Neural cell (in vitro differentiated cells): ENCODE measurements at regions not wholly inside any gene's neighbourhood (a gene's known extent, or its start where the extent isn't known, plus 50 kb on each side); places are given as distances from the start of the nearest gene placed in this dataset.
A peak's percentile ranks its signal among the peaks of the same experiment; 100 is the strongest.

Experiments used
- H2AFZ ChIP-seq: fragments of 200-600, 300-800 bp; sonication (generic), shearing (Covaris generic); 2 replicates; pipeline ENCODE4 v1.6.0; 2014; ENCODE audit warnings: low read depth, mild to moderate bottlenecking, antibody characterized with exemption, low read length, moderate library complexity
- H3F3A ChIP-seq: fragments of 200-600 bp; shearing (Covaris generic); 2 replicates; pipeline ENCODE4 v1.6.1; 2016; ENCODE audit warnings: mild to moderate bottlenecking, moderate library complexity, mixed read lengths, antibody characterized with exemption, low read length; ENCODE audit not compliant: insufficient read depth, poor library complexity, severe bottlenecking
- H3K27ac ChIP-seq: fragments of 200-600, 300-800 bp; sonication (generic), shearing (Covaris generic); 2 replicates; pipeline ENCODE4 v1.5.1; 2014; ENCODE audit warnings: mild to moderate bottlenecking, low read length, moderate library complexity
- H3K27me3 ChIP-seq: fragments of 300-800, 200-600 bp; sonication (generic), shearing (Covaris generic); 2 replicates; pipeline ENCODE4 v1.6.0; 2014; ENCODE audit warnings: mild to moderate bottlenecking, low read depth, low read length, moderate library complexity; ENCODE audit not compliant: insufficient read depth
- H3K36me3 ChIP-seq: fragments of 300-800, 200-600 bp; sonication (generic), shearing (Covaris generic); 2 replicates; pipeline ENCODE4 v1.5.1; 2014; ENCODE audit warnings: mild to moderate bottlenecking, antibody characterized with exemption, low read length, moderate library complexity; ENCODE audit not compliant: insufficient read depth
- H3K4me2 ChIP-seq: fragments of 300-800, 200-600 bp; sonication (generic), shearing (Covaris generic); 2 replicates; pipeline ENCODE4 v1.6.0; 2014; ENCODE audit warnings: mild to moderate bottlenecking, low read length
- H3K4me3 ChIP-seq: fragments of 300-800, 200-600 bp; sonication (generic), shearing (Covaris generic); 2 replicates; pipeline ENCODE4 v1.5.1; 2014; ENCODE audit warnings: mild to moderate bottlenecking, low read length, moderate library complexity
- H3K79me2 ChIP-seq: fragments of 200-600 bp; shearing (Covaris generic); replicated peaks from 2 replicates; pipeline ENCODE4 v1.6.0; 2014; ENCODE audit warnings: mild to moderate bottlenecking, low read length, moderate library complexity; ENCODE audit not compliant: insufficient read depth
- H3K9ac ChIP-seq: fragments of 300-800, 200-600 bp; sonication (generic), shearing (Covaris generic); 2 replicates; pipeline ENCODE4 v1.6.1; 2016; ENCODE audit warnings: mild to moderate bottlenecking, low read length, mixed read lengths
- H3K9me2 ChIP-seq: fragments of 200-600 bp; shearing (Covaris generic); 2 replicates; pipeline ENCODE4 v1.6.1; 2016; ENCODE audit warnings: mild to moderate bottlenecking, low read length, mixed read lengths; ENCODE audit not compliant: insufficient read depth
- H3K9me3 ChIP-seq: fragments of 200-600, 300-800 bp; sonication (generic), shearing (Covaris generic); 2 replicates; pipeline ENCODE4 v1.6.1; 2016; ENCODE audit warnings: mild to moderate bottlenecking, mixed run types, low read length, moderate library complexity, mixed read lengths
- H4K20me1 ChIP-seq: fragments of 200-600 bp; shearing (Covaris generic); 2 replicates; pipeline ENCODE4 v1.6.1; 2016; ENCODE audit warnings: mild to moderate bottlenecking, mixed run types; ENCODE audit not compliant: insufficient read depth
- EP300 ChIP-seq: fragments of 450-650 bp; conservative IDR thresholded peaks from 2 replicates; pipeline ENCODE4 v1.6.1; 2014; ENCODE audit warnings: antibody characterized with exemption, mild to moderate bottlenecking, moderate library complexity; ENCODE audit not compliant: poor library complexity, severe bottlenecking
- EZH2 ChIP-seq: fragments of 200-600, 300-800 bp; shearing (Covaris generic), sonication (generic); IDR thresholded peaks from 2 replicates; pipeline ENCODE4 v1.6.1; 2014; ENCODE audit warnings: antibody characterized with exemption, low read length, borderline replicate concordance, mild to moderate bottlenecking; ENCODE audit not compliant: insufficient read depth, poor library complexity, severe bottlenecking
- MXI1 ChIP-seq: fragments of 450-650 bp; conservative IDR thresholded peaks from 2 replicates; pipeline ENCODE4 v1.6.1; 2014; ENCODE audit warnings: antibody characterized with exemption, mild to moderate bottlenecking; ENCODE audit not compliant: poor library complexity, severe bottlenecking
- POLR2AphosphoS5 ChIP-seq: IDR thresholded peaks from 2 replicates; pipeline ENCODE4 v1.6.1; 2012
- RAD21 ChIP-seq: fragments of 450-650 bp; conservative IDR thresholded peaks from 2 replicates; pipeline ENCODE4 v1.6.1; 2014; ENCODE audit warnings: antibody characterized with exemption, mild to moderate bottlenecking, moderate library complexity
- SMC3 ChIP-seq: fragments of 450-650 bp; conservative IDR thresholded peaks from 2 replicates; pipeline ENCODE4 v1.6.1; 2014; ENCODE audit warnings: antibody characterized with exemption, mild to moderate bottlenecking, moderate library complexity; ENCODE audit not compliant: poor library complexity
- TAF1 ChIP-seq: IDR thresholded peaks from 2 replicates; pipeline ENCODE4 v1.6.1; 2012; ENCODE audit warnings: low read depth
- TF ChIP-seq, protein P1 (sequence below): IDR thresholded peaks from 2 replicates; pipeline ENCODE4 v1.6.1; 2012; ENCODE audit warnings: borderline replicate concordance
- TF ChIP-seq, protein P2 (sequence below): fragments of 450-650 bp; IDR thresholded peaks from 2 replicates; pipeline ENCODE4 v1.5.1; 2014; ENCODE audit warnings: antibody characterized with exemption, mild to moderate bottlenecking, moderate library complexity; ENCODE audit not compliant: poor library complexity, severe bottlenecking

DNA sequence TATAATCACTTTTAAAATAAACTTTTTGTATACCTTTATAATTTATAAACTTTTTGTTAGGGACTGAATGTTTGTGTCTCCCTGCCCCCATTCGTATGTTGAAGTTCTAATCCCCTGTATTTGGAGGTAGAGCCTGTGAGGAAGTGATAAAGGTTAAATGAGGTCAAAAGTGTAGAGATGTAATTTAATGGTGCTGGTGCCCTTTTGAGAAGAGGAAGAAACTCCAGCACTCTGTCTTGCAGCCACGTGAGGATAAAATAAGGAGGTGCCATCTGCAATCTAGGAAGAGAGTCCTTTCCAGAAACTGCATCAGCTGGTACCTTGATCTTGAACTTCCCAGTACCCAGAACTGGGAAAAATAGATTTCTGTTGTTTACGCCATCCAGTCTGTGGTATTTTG lies 106.1 kb upstream of the RGMA start:
- Histone ChIP-seq H3K9me2 (no peaks in the 10 kb centered on the region), H3K27ac (no peak overlapping the region), H3K4me3 (no peak overlapping the region), H3K9ac (no peak overlapping the region), H3K36me3 (no peaks in the 10 kb centered on the region), H2AFZ (no peak overlapping the region), H4K20me1 (no peaks in the 10 kb centered on the region), H3K9me3 (no peaks in the 10 kb centered on the region), H3F3A (no peaks in the 10 kb centered on the region), H3K79me2 (no peaks in the 10 kb centered on the region), H3K27me3 (no peaks in the 10 kb centered on the region), H3K4me2 (no peak overlapping the region)
- TF ChIP-seq MXI1 = no peak
- no peak for TF ChIP-seq SMC3
- no peak for TF ChIP-seq TAF1

DNA sequence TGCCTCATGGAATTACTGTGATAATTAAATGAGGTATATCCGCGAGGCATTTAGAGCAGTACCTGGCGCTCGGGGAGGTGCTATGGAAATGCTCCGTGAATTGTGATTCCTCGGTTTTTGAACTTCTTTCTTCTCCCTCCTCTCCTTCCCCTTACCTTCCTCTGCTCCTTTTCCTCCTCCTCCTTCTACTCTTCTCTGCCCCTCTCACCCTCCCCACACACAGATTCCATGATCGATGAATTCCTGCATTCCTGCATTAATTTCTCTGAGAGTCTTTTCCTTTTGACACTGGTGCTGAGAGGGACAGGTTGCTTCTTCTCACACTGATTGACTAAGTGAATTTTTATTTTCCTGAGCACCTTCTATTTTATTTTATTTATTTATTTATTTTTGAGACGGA lies 101.2 kb upstream of the RGMA start:
- no peaks in the 10 kb centered on the region for H3F3A ChIP-seq
- H4K20me1 ChIP-seq = no peaks in the 10 kb centered on the region
- no peak overlapping the region for H2AFZ ChIP-seq
- H3K9ac ChIP-seq = no peak overlapping the region
- no peaks in the 10 kb centered on the region for H3K79me2 ChIP-seq
- H3K27ac ChIP-seq = no peak overlapping the region
- H3K9me3 ChIP-seq = no peaks in the 10 kb centered on the region
- no peak overlapping the region for H3K4me2 ChIP-seq
- no peaks in the 10 kb centered on the region for H3K36me3 ChIP-seq
- H3K27me3 ChIP-seq = no peaks in the 10 kb centered on the region
- TF ChIP-seq, protein P1, sequence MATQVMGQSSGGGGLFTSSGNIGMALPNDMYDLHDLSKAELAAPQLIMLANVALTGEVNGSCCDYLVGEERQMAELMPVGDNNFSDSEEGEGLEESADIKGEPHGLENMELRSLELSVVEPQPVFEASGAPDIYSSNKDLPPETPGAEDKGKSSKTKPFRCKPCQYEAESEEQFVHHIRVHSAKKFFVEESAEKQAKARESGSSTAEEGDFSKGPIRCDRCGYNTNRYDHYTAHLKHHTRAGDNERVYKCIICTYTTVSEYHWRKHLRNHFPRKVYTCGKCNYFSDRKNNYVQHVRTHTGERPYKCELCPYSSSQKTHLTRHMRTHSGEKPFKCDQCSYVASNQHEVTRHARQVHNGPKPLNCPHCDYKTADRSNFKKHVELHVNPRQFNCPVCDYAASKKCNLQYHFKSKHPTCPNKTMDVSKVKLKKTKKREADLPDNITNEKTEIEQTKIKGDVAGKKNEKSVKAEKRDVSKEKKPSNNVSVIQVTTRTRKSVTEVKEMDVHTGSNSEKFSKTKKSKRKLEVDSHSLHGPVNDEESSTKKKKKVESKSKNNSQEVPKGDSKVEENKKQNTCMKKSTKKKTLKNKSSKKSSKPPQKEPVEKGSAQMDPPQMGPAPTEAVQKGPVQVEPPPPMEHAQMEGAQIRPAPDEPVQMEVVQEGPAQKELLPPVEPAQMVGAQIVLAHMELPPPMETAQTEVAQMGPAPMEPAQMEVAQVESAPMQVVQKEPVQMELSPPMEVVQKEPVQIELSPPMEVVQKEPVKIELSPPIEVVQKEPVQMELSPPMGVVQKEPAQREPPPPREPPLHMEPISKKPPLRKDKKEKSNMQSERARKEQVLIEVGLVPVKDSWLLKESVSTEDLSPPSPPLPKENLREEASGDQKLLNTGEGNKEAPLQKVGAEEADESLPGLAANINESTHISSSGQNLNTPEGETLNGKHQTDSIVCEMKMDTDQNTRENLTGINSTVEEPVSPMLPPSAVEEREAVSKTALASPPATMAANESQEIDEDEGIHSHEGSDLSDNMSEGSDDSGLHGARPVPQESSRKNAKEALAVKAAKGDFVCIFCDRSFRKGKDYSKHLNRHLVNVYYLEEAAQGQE = no peak
- no peak for TF ChIP-seq MXI1
- TF ChIP-seq, protein P2, sequence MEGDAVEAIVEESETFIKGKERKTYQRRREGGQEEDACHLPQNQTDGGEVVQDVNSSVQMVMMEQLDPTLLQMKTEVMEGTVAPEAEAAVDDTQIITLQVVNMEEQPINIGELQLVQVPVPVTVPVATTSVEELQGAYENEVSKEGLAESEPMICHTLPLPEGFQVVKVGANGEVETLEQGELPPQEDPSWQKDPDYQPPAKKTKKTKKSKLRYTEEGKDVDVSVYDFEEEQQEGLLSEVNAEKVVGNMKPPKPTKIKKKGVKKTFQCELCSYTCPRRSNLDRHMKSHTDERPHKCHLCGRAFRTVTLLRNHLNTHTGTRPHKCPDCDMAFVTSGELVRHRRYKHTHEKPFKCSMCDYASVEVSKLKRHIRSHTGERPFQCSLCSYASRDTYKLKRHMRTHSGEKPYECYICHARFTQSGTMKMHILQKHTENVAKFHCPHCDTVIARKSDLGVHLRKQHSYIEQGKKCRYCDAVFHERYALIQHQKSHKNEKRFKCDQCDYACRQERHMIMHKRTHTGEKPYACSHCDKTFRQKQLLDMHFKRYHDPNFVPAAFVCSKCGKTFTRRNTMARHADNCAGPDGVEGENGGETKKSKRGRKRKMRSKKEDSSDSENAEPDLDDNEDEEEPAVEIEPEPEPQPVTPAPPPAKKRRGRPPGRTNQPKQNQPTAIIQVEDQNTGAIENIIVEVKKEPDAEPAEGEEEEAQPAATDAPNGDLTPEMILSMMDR = no peak
- no peak for TF ChIP-seq POLR2AphosphoS5
- no peak for TF ChIP-seq EP300
- TF ChIP-seq RAD21 = no peak
- no peak overlapping the region for H3K4me3 ChIP-seq
- no peaks in the 10 kb centered on the region for H3K9me2 ChIP-seq

DNA sequence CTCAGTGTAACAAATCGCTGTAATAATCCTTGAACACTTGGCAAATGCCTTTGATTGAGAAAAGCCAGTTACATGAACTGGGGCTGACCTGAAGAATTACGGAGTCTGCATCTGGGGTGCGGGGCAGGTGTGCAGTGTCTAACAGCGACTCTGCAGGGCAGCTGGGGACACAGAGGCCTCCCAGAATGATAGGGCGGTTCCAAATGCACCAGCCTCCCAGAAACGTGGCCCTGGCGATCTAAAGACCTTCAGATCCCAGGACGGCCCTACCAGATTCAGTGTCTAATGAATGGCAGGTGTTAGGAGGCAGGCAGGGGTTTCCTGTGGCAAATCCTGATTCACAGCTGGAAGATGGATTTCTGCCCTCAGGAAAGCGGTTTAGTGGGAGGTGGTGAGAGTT lies 100.5 kb upstream of the RGMA start:
- H3K9me2 ChIP-seq = no peaks in the 10 kb centered on the region
- H2AFZ ChIP-seq = no peak overlapping the region
- H3K27me3 ChIP-seq = no peaks in the 10 kb centered on the region
- TF ChIP-seq, protein P2 = no peak
- TF ChIP-seq, protein P1 = peak; percentile 40
- TF ChIP-seq EZH2 = no peak
- no peak overlapping the region for H3K27ac ChIP-seq
- no peaks in the 10 kb centered on the region for H3F3A ChIP-seq
- H3K36me3 ChIP-seq = no peaks in the 10 kb centered on the region
- H3K4me2 ChIP-seq = no peak overlapping the region
- no peak overlapping the region for H3K9ac ChIP-seq
- H4K20me1 ChIP-seq = no peaks in the 10 kb centered on the region
- H3K9me3 ChIP-seq = no peaks in the 10 kb centered on the region
- no peak overlapping the region for H3K4me3 ChIP-seq
- H3K79me2 ChIP-seq = no peaks in the 10 kb centered on the region
